Keratinocyte (primary cell): ENCODE measurements at regions not wholly inside any gene's neighbourhood (a gene's known extent, or its start where the extent isn't known, plus 50 kb on each side); places are given as distances from the start of the nearest gene placed in this dataset.

Experiments
- DNase-seq: peaks from one replicate; pipeline ENCODE4 v3.0.0-alpha.2; 2011; ENCODE audit warnings: low read depth, missing footprints, low spot score
- FAIRE-seq: peaks from 2 replicates; lab custom pipeline; 2011; peaks lifted over from hg19 to GRCh38; lab: Jason Lieb, UNC
- H2AFZ ChIP-seq: 2 replicates; pipeline ENCODE4 v1.6.0; 2012; ENCODE audit warnings: low read length, control low read depth, inconsistent platforms; ENCODE audit not compliant: control insufficient read depth
- H3K27ac ChIP-seq: 2 replicates; pipeline ENCODE4 v1.5.1; 2011; ENCODE audit warnings: low read length; ENCODE audit not compliant: control insufficient read depth, insufficient read depth
- H3K27me3 ChIP-seq: 3 replicates; pipeline ENCODE4 v1.6.0; 2011; ENCODE audit warnings: low read length; ENCODE audit not compliant: control insufficient read depth, insufficient read depth; ENCODE audit errors: extremely low read depth
- H3K36me3 ChIP-seq, 2 experiments: 2 replicates in 1 of 2; 3 replicates in 1 of 2; pipeline ENCODE4 v1.5.1; 2011; ENCODE audit warnings: low read length in 2 of 2, mild to moderate bottlenecking in 1 of 2; ENCODE audit not compliant: control insufficient read depth in 2 of 2, insufficient read depth in 2 of 2; ENCODE audit errors: extremely low read depth in 1 of 2
- H3K4me1 ChIP-seq: 3 replicates; pipeline ENCODE4 v1.5.1; 2011; ENCODE audit warnings: low read length; ENCODE audit not compliant: control insufficient read depth, insufficient read depth; ENCODE audit errors: extremely low read depth
- H3K4me2 ChIP-seq: 3 replicates; pipeline ENCODE4 v1.6.0; 2011; ENCODE audit warnings: low read depth, low read length; ENCODE audit not compliant: control insufficient read depth, insufficient read depth; ENCODE audit errors: extremely low read depth
- H3K4me3 ChIP-seq, 3 experiments: fragments of 200-600 bp in 1 of 3; sonication (generic) in 1 of 3; 2 replicates in 2 of 3; 3 replicates in 1 of 3; pipeline ENCODE4 v1.5.1; 2011 to 2016; ENCODE audit warnings: low read length in 3 of 3, mild to moderate bottlenecking in 3 of 3, control low read depth in 2 of 3, inconsistent platforms in 1 of 3, low read depth in 1 of 3, mixed read lengths in 1 of 3, mixed run types in 1 of 3, moderate library complexity in 1 of 3; ENCODE audit not compliant: control insufficient read depth in 2 of 3, insufficient read depth in 2 of 3; ENCODE audit errors: extremely low read depth in 1 of 3
- H3K79me2 ChIP-seq: 2 replicates; pipeline ENCODE4 v1.6.0; 2012; ENCODE audit warnings: low read length; ENCODE audit not compliant: control insufficient read depth, insufficient read depth
- H3K9ac ChIP-seq: 3 replicates; pipeline ENCODE4 v1.6.0; 2011; ENCODE audit warnings: low read length; ENCODE audit not compliant: control insufficient read depth, insufficient read depth; ENCODE audit errors: extremely low read depth
- H3K9me1 ChIP-seq: 3 replicates; pipeline ENCODE4 v1.6.0; 2011; ENCODE audit warnings: low read length; ENCODE audit not compliant: control insufficient read depth, insufficient read depth; ENCODE audit errors: extremely low read depth
- H3K9me3 ChIP-seq: 2 replicates; pipeline ENCODE4 v1.5.1; 2012; ENCODE audit warnings: low read depth, low read length; ENCODE audit not compliant: control insufficient read depth
- H4K20me1 ChIP-seq: 3 replicates; pipeline ENCODE4 v1.6.0; 2011; ENCODE audit warnings: low read length; ENCODE audit not compliant: control insufficient read depth, insufficient read depth; ENCODE audit errors: extremely low read depth
- EZH2 ChIP-seq: IDR thresholded peaks from one replicate; pipeline ENCODE4 v1.6.1; 2012; ENCODE audit warnings: inconsistent platforms, mild to moderate bottlenecking, low read length, moderate library complexity
- dilution Hi-C: fragments of 300-500 bp; cut with MboI; formaldehyde crosslinking; loops from one replicate; pipeline ENCODE4 v1.7.0; 2020; ENCODE audit warnings: low sequenced_read_pairs; ENCODE audit not compliant: extremely low pct_ligation_motif_present
- TF ChIP-seq, protein P1 (sequence below), 3 experiments: IDR thresholded peaks in 1 of 3; conservative IDR thresholded peaks in 1 of 3; optimal IDR thresholded peaks in 1 of 3; 2 replicates in 2 of 3; 3 replicates in 1 of 3; pipeline versions ENCODE3 to v1.5.1; 2011; ENCODE audit warnings: low read length in 3 of 3, mild to moderate bottlenecking in 3 of 3, moderate library complexity in 2 of 3, control low read depth in 1 of 3, inconsistent platforms in 1 of 3; ENCODE audit not compliant: insufficient read depth in 2 of 3; ENCODE audit errors: extremely low read depth in 1 of 3

DNA sequence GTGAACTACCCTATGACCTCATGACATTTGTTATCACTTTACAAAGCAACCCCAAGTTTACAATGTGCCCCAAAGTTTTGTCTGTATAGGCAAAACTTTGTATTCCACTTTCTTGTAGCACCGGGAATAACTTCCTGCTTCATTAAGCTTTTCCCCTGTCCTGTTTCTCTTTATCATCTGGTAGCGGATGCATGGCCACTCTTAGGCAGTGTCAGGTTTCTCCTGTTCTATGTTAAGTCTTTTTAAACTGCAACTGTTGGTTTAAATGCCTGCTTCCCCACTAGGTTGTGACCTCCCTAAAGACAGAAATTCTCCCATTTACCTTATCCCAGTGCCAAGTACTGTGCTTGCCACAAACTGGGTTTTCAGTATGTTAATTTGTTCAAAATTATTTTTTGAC is 433.6 kb upstream of the DPH6 start:
- no peak for DNase-seq
- dilution Hi-C loops = no loop called here

DNA sequence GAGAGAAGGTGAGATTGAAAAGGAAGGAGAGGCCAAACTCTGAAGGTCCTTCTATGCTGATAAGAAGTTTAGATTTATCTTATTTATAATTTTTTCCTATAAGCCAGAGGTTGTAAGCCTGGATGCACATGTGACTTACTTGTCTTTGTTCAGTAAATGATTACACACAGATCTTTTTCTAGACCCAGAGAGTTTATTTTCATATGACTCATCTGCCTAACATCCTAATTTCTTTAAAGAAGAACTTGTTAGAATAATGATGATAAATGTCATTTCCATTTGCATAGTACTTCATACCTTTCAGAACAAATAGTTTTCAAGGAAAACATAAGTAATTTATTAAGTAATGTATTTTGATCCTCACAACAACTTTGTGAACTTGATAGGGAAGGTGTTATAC is 434.8 kb upstream of the DPH6 start:
- Histone ChIP-seq H3K9ac (no peak overlapping the region), H3K4me1 (no peaks in the 10 kb centered on the region), H3K36me3 (no peaks in the 10 kb centered on the region), H3K27ac (no peak overlapping the region), H4K20me1 (no peaks in the 10 kb centered on the region), H3K79me2 (no peaks in the 10 kb centered on the region), H2AFZ (no peak overlapping the region), H3K27me3 (no peaks in the 10 kb centered on the region), H3K4me2 (no peak overlapping the region), H3K9me3 (no peaks in the 10 kb centered on the region), H3K4me3 (no peak overlapping the region), H3K9me1 (no peaks in the 10 kb centered on the region)
- DNase-seq = no peak
- no peak for FAIRE-seq
- no peak for TF ChIP-seq EZH2
- TF ChIP-seq, protein P1, sequence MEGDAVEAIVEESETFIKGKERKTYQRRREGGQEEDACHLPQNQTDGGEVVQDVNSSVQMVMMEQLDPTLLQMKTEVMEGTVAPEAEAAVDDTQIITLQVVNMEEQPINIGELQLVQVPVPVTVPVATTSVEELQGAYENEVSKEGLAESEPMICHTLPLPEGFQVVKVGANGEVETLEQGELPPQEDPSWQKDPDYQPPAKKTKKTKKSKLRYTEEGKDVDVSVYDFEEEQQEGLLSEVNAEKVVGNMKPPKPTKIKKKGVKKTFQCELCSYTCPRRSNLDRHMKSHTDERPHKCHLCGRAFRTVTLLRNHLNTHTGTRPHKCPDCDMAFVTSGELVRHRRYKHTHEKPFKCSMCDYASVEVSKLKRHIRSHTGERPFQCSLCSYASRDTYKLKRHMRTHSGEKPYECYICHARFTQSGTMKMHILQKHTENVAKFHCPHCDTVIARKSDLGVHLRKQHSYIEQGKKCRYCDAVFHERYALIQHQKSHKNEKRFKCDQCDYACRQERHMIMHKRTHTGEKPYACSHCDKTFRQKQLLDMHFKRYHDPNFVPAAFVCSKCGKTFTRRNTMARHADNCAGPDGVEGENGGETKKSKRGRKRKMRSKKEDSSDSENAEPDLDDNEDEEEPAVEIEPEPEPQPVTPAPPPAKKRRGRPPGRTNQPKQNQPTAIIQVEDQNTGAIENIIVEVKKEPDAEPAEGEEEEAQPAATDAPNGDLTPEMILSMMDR (optimal IDR thresholded peaks at IDR 0.05 in 1 of 3, IDR thresholded peaks at IDR 0.05 in 1 of 3, conservative IDR thresholded peaks at IDR 0.05 in 1 of 3; ENCODE audit: extremely low read depth in 1 of 3, insufficient read depth in 2 of 3, low read length in 3 of 3) = no peak
- dilution Hi-C loops = no loop called here

More for the DNA sequence above, 433.6 kb upstream of the DPH6 start:
- H3K36me3 ChIP-seq = no peaks in the 10 kb centered on the region
- H3K4me3 ChIP-seq = no peak overlapping the region
- FAIRE-seq = no peak
- no peak overlapping the region for H3K27ac ChIP-seq
- H3K9me3 ChIP-seq = no peaks in the 10 kb centered on the region
- H3K27me3 ChIP-seq = no peaks in the 10 kb centered on the region
- no peaks in the 10 kb centered on the region for H3K79me2 ChIP-seq
- no peak overlapping the region for H3K4me2 ChIP-seq
- no peaks in the 10 kb centered on the region for H4K20me1 ChIP-seq
- no peaks in the 10 kb centered on the region for H3K9me1 ChIP-seq
- no peak overlapping the region for H3K9ac ChIP-seq
- no peak overlapping the region for H2AFZ ChIP-seq
- TF ChIP-seq, protein P1 (optimal IDR thresholded peaks at IDR 0.05 in 1 of 3, IDR thresholded peaks at IDR 0.05 in 1 of 3, conservative IDR thresholded peaks at IDR 0.05 in 1 of 3; ENCODE audit: extremely low read depth in 1 of 3, insufficient read depth in 2 of 3, low read length in 3 of 3) = no peak
- TF ChIP-seq EZH2 = no peak
- H3K4me1 ChIP-seq = no peaks in the 10 kb centered on the region
